ENCODE measurements at regions not wholly inside any gene's neighbourhood (a gene's known extent, or its start where the extent isn't known, plus 50 kb on each side); places are given as distances from the start of the nearest gene placed in this dataset.

- intact Hi-C loops (cut with micrococcal nuclease): no loop called here
- no peak overlapping the region for H3K4me2 ChIP-seq (ENCODE audit: insufficient read depth, low read length)
- no peaks in the 10 kb centered on the region for H3K9me1 ChIP-seq (replicated peaks; ENCODE audit: control insufficient read depth, extremely low read depth, insufficient read depth, low read length)
- H3K4me1 ChIP-seq (ENCODE audit: control insufficient read depth, extremely low read depth, insufficient read depth, low read length): no peaks in the 10 kb centered on the region
- BruUV-seq (replicated peaks): no TSS peak
- POLR2A ChIA-PET: no interaction called here
- TF ChIP-seq JUN (IDR thresholded peaks at IDR 0.05; ENCODE audit: borderline replicate concordance, insufficient read depth, insufficient read length, low read depth): no peak
- TF ChIP-seq POLR2A (IDR thresholded peaks at IDR 0.05; ENCODE audit: low read depth, low read length): no peak
- no peak for TF ChIP-seq MAX (IDR thresholded peaks at IDR 0.05; ENCODE audit: insufficient read depth, insufficient read length)
- TF ChIP-seq FOS (IDR thresholded peaks at IDR 0.05; ENCODE audit: borderline replicate concordance, insufficient read depth, low read length): no peak
- no peak for TF ChIP-seq CTCF (IDR thresholded peaks at IDR 0.05; ENCODE audit: extremely low read depth in 1 of 2, insufficient read depth in 1 of 2, low read depth in 1 of 2, low read length in 2 of 2)
- TF ChIP-seq MYC (IDR thresholded peaks at IDR 0.05; ENCODE audit: low read depth, low read length): no peak
- TF ChIP-seq EZH2 (IDR thresholded peaks at IDR 0.05; ENCODE audit: borderline replicate concordance, low read depth, low read length, severe bottlenecking): no peak
- H3K4me3 ChIP-seq (replicated peaks in 1 of 3; ENCODE audit: insufficient read depth in 1 of 3, low read depth in 1 of 3, low read length in 3 of 3): no peak overlapping the region
- DNase-seq (ENCODE audit: low read depth, low spot score): no peak
- H3K9ac ChIP-seq (replicated peaks; ENCODE audit: extremely low read depth, insufficient read depth, low read length): no peak overlapping the region
- no peak for FAIRE-seq
- dilution Hi-C loops (cut with MboI; ENCODE audit: extremely low pct_ligation_motif_present, low sequenced_read_pairs): no loop called here
- CTCF ChIA-PET: no interaction called here
- no peak overlapping the region for H3K27ac ChIP-seq (ENCODE audit: insufficient read depth, low read depth, low read length)
- no peaks in the 10 kb centered on the region for H3K79me2 ChIP-seq (ENCODE audit: control insufficient read depth, insufficient read depth, low read length)
- H3K27me3 ChIP-seq (ENCODE audit: control insufficient read depth in 2 of 2, insufficient read depth in 2 of 2, low read length in 2 of 2): no peaks in the 10 kb centered on the region
- H4K20me1 ChIP-seq (replicated peaks; ENCODE audit: control insufficient read depth, extremely low read depth, insufficient read depth, low read length): no peaks in the 10 kb centered on the region
- no peaks in the 10 kb centered on the region for H3K9me3 ChIP-seq (replicated peaks; ENCODE audit: control insufficient read depth, insufficient read depth, low read length)
- H2AFZ ChIP-seq (ENCODE audit: low read depth, low read length): no peak overlapping the region
- H3K36me3 ChIP-seq (ENCODE audit: control insufficient read depth in 2 of 2, extremely low read depth in 1 of 2, insufficient read depth in 2 of 2, low read length in 2 of 2): no peaks in the 10 kb centered on the region
These were observed 1869.3 kb upstream of the FLRT2 start for GRCh38 chr14:83660597-83660996.

- intact Hi-C loops (cut with micrococcal nuclease): no loop called here
- no peak overlapping the region for H2AFZ ChIP-seq (ENCODE audit: low read depth, low read length)
- FAIRE-seq: no peak
- no peak for DNase-seq (ENCODE audit: low read depth, low spot score)
- no peaks in the 10 kb centered on the region for H3K9me3 ChIP-seq (replicated peaks; ENCODE audit: control insufficient read depth, insufficient read depth, low read length)
- no peaks in the 10 kb centered on the region for H4K20me1 ChIP-seq (replicated peaks; ENCODE audit: control insufficient read depth, extremely low read depth, insufficient read depth, low read length)
- H3K27ac ChIP-seq (ENCODE audit: insufficient read depth, low read depth, low read length): no peak overlapping the region
- BruUV-seq (replicated peaks): no TSS peak
- no peaks in the 10 kb centered on the region for H3K4me1 ChIP-seq (ENCODE audit: control insufficient read depth, extremely low read depth, insufficient read depth, low read length)
- H3K4me3 ChIP-seq (replicated peaks in 1 of 3; ENCODE audit: insufficient read depth in 1 of 3, low read depth in 1 of 3, low read length in 3 of 3): no peak overlapping the region
- TF ChIP-seq POLR2A (IDR thresholded peaks at IDR 0.05; ENCODE audit: low read depth, low read length) (no peak), GATA2 (IDR thresholded peaks at IDR 0.05; ENCODE audit: insufficient read depth, insufficient read length, low read depth, low read length) (no peak), JUN (IDR thresholded peaks at IDR 0.05; ENCODE audit: borderline replicate concordance, insufficient read depth, insufficient read length, low read depth) (no peak), POLR2AphosphoS5 (IDR thresholded peaks at IDR 0.05; ENCODE audit: insufficient read depth, low read depth, low read length) (no peak), MAX (IDR thresholded peaks at IDR 0.05; ENCODE audit: insufficient read depth, insufficient read length) (no peak), CTCF (IDR thresholded peaks at IDR 0.05; ENCODE audit: extremely low read depth in 1 of 2, insufficient read depth in 1 of 2, low read depth in 1 of 2, low read length in 2 of 2) (no peak), EZH2 (IDR thresholded peaks at IDR 0.05; ENCODE audit: borderline replicate concordance, low read depth, low read length, severe bottlenecking) (no peak), FOS (IDR thresholded peaks at IDR 0.05; ENCODE audit: borderline replicate concordance, insufficient read depth, low read length) (no peak), MYC (IDR thresholded peaks at IDR 0.05; ENCODE audit: low read depth, low read length) (no peak)
- ChIA-PET POLR2A (no interaction called here), CTCF (no interaction called here)
- H3K79me2 ChIP-seq (ENCODE audit: control insufficient read depth, insufficient read depth, low read length): no peaks in the 10 kb centered on the region
- no peak overlapping the region for H3K9ac ChIP-seq (replicated peaks; ENCODE audit: extremely low read depth, insufficient read depth, low read length)
- H3K4me2 ChIP-seq (ENCODE audit: insufficient read depth, low read length): no peak overlapping the region
- H3K36me3 ChIP-seq (ENCODE audit: control insufficient read depth in 2 of 2, extremely low read depth in 1 of 2, insufficient read depth in 2 of 2, low read length in 2 of 2): no peaks in the 10 kb centered on the region
- no peaks in the 10 kb centered on the region for H3K9me1 ChIP-seq (replicated peaks; ENCODE audit: control insufficient read depth, extremely low read depth, insufficient read depth, low read length)
- dilution Hi-C loops (cut with MboI; ENCODE audit: extremely low pct_ligation_motif_present, low sequenced_read_pairs): no loop called here
- H3K27me3 ChIP-seq (ENCODE audit: control insufficient read depth in 2 of 2, insufficient read depth in 2 of 2, low read length in 2 of 2): no peaks in the 10 kb centered on the region
These were observed 1865.6 kb upstream of the FLRT2 start for GRCh38 chr14:83664389-83664788.
